ENCODE measurements at regions not wholly inside any gene's neighbourhood (a gene's known extent, or its start where the extent isn't known, plus 50 kb on each side); places are given as distances from the start of the nearest gene placed in this dataset.

DNA sequence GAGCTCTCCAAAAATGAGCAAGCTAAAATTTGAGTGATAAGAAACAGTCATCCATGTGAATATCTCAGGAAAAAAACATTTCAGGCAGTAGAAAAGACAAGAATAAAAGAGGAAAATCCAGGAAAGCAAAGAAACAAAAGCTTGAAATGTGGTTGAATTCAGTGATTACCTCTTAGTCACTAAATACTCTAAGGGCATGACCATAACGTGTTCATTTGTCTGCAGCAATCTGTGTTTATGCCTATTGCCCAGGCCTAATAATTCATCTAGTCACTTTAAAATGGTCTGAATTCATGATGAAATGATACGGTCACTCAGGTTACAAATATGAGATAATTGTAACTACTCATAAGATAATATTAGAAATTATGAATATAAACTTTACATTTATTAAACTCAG, 837.9 kb downstream of the STPG2 start:
- Histone ChIP-seq H3K79me2 (ENCODE audit: control insufficient read depth, insufficient read depth, low read length) (no peaks in the 10 kb centered on the region), H3K4me1 (ENCODE audit: control insufficient read depth, extremely low read depth, insufficient read depth, low read length) (no peaks in the 10 kb centered on the region), H3K27me3 (ENCODE audit: control insufficient read depth in 2 of 2, insufficient read depth in 2 of 2, low read length in 2 of 2) (no peaks in the 10 kb centered on the region), H2AFZ (ENCODE audit: low read depth, low read length) (no peak overlapping the region), H3K36me3 (ENCODE audit: control insufficient read depth in 2 of 2, extremely low read depth in 1 of 2, insufficient read depth in 2 of 2, low read length in 2 of 2) (no peaks in the 10 kb centered on the region), H4K20me1 (replicated peaks; ENCODE audit: control insufficient read depth, extremely low read depth, insufficient read depth, low read length) (no peaks in the 10 kb centered on the region), H3K9me3 (replicated peaks; ENCODE audit: control insufficient read depth, insufficient read depth, low read length) (no peaks in the 10 kb centered on the region), H3K9ac (replicated peaks; ENCODE audit: extremely low read depth, insufficient read depth, low read length) (no peak overlapping the region), H3K4me3 (replicated peaks in 1 of 3; ENCODE audit: insufficient read depth in 1 of 3, low read depth in 1 of 3, low read length in 3 of 3) (no peak overlapping the region), H3K27ac (ENCODE audit: insufficient read depth, low read depth, low read length) (no peak overlapping the region), H3K4me2 (ENCODE audit: insufficient read depth, low read length) (no peak overlapping the region), H3K9me1 (replicated peaks; ENCODE audit: control insufficient read depth, extremely low read depth, insufficient read depth, low read length) (no peaks in the 10 kb centered on the region)
- intact Hi-C loops (cut with micrococcal nuclease), result no loop called here
- POLR2A ChIA-PET, result no interaction called here
- no peak for DNase-seq (ENCODE audit: low read depth, low spot score)
- TF ChIP-seq, protein P1, sequence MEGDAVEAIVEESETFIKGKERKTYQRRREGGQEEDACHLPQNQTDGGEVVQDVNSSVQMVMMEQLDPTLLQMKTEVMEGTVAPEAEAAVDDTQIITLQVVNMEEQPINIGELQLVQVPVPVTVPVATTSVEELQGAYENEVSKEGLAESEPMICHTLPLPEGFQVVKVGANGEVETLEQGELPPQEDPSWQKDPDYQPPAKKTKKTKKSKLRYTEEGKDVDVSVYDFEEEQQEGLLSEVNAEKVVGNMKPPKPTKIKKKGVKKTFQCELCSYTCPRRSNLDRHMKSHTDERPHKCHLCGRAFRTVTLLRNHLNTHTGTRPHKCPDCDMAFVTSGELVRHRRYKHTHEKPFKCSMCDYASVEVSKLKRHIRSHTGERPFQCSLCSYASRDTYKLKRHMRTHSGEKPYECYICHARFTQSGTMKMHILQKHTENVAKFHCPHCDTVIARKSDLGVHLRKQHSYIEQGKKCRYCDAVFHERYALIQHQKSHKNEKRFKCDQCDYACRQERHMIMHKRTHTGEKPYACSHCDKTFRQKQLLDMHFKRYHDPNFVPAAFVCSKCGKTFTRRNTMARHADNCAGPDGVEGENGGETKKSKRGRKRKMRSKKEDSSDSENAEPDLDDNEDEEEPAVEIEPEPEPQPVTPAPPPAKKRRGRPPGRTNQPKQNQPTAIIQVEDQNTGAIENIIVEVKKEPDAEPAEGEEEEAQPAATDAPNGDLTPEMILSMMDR (IDR thresholded peaks at IDR 0.05; ENCODE audit: extremely low read depth in 1 of 2, insufficient read depth in 1 of 2, low read depth in 1 of 2, low read length in 2 of 2), result no peak
- TF ChIP-seq POLR2AphosphoS5 (IDR thresholded peaks at IDR 0.05; ENCODE audit: insufficient read depth, low read depth, low read length) (no peak), GATA2 (IDR thresholded peaks at IDR 0.05; ENCODE audit: insufficient read depth, insufficient read length, low read depth, low read length) (no peak), JUN (IDR thresholded peaks at IDR 0.05; ENCODE audit: borderline replicate concordance, insufficient read depth, insufficient read length, low read depth) (no peak), EZH2 (IDR thresholded peaks at IDR 0.05; ENCODE audit: borderline replicate concordance, low read depth, low read length, severe bottlenecking) (no peak), FOS (IDR thresholded peaks at IDR 0.05; ENCODE audit: borderline replicate concordance, insufficient read depth, low read length) (no peak), POLR2A (IDR thresholded peaks at IDR 0.05; ENCODE audit: low read depth, low read length) (no peak), MYC (IDR thresholded peaks at IDR 0.05; ENCODE audit: low read depth, low read length) (no peak)
- TF ChIP-seq, protein P2, sequence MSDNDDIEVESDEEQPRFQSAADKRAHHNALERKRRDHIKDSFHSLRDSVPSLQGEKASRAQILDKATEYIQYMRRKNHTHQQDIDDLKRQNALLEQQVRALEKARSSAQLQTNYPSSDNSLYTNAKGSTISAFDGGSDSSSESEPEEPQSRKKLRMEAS (IDR thresholded peaks at IDR 0.05; ENCODE audit: insufficient read depth, insufficient read length), result no peak
- FAIRE-seq, result no peak
- dilution Hi-C loops (cut with MboI; ENCODE audit: extremely low pct_ligation_motif_present, low sequenced_read_pairs), result no loop called here
- BruUV-seq (replicated peaks), result no TSS peak
- CTCF ChIA-PET, result no interaction called here
